B cell (primary cell): ENCODE measurements at regions not wholly inside any gene's neighbourhood (a gene's known extent, or its start where the extent isn't known, plus 50 kb on each side); places are given as distances from the start of the nearest gene placed in this dataset.

Experiments
- ATAC-seq: fragments of 200-7000 bp; cut with Tn5 transposase; one replicate; pipeline ENCODE4 v1.10.0; 2021; ENCODE audit warnings: low read depth, mild to moderate bottlenecking, moderate number of reproducible peaks, moderate library complexity
- CTCF ChIA-PET: fragments of 350-600 bp; sonication (Branson Sonifier 250); formaldehyde crosslinking; loops from one replicate; lab custom pipeline; 2021; ENCODE audit warnings: antibody characterized with exemption, inconsistent platforms; lab: Charles Lee
- POLR2A ChIA-PET: fragments of 350-600 bp; sonication (Branson Sonifier 250); formaldehyde crosslinking; loops from one replicate; lab custom pipeline; 2021; ENCODE audit warnings: antibody characterized with exemption; lab: Charles Lee
- DNase-seq: peaks from one replicate; pipeline ENCODE4 v3.0.0; 2013
- H2AFZ ChIP-seq: 2 replicates; pipeline ENCODE4 v1.6.1; 2012; ENCODE audit warnings: mild to moderate bottlenecking, low read depth, low read length; ENCODE audit not compliant: insufficient read depth, poor library complexity, severe bottlenecking
- H3K27ac ChIP-seq, 2 donors: 1 replicate in 1 of 2; 2 replicates in 1 of 2; pipeline ENCODE4 v1.5.1; 2012 to 2013; ENCODE audit warnings: low read length in 2 of 2, mild to moderate bottlenecking in 2 of 2, moderate library complexity in 1 of 2
- H3K27me3 ChIP-seq, 4 experiments: fragments of 200-600 bp in 1 of 4; sonication (generic) in 1 of 4; replicated peaks in 1 of 4; 1 replicate in 2 of 4; 2 replicates in 2 of 4; pipeline versions ENCODE4 v1.6.1 to v1.7.0; 2013 to 2016; ENCODE audit warnings: low read length in 3 of 4, mild to moderate bottlenecking in 2 of 4, mixed read lengths in 1 of 4, moderate library complexity in 1 of 4; ENCODE audit not compliant: insufficient read depth in 4 of 4, control insufficient read depth in 3 of 4; ENCODE audit errors: control extremely low read depth in 1 of 4
- H3K36me3 ChIP-seq, 2 experiments: replicated peaks in 1 of 2; 1 replicate in 1 of 2; 2 replicates in 1 of 2; pipeline versions ENCODE4 v1.6.1 to v1.7.1; 2013; ENCODE audit warnings: low read length in 1 of 2; ENCODE audit not compliant: insufficient read depth in 2 of 2, control insufficient read depth in 1 of 2; ENCODE audit errors: control extremely low read depth in 1 of 2, extremely low read depth in 1 of 2
- H3K4me1 ChIP-seq, 2 donors: fragments of 200-600 bp in 1 of 2; sonication (generic) in 1 of 2; 1 replicate in 1 of 2; 2 replicates in 1 of 2; pipeline versions ENCODE4 v1.5.1 to v1.6.1; 2013 to 2017; ENCODE audit warnings: low read length in 2 of 2; ENCODE audit not compliant: control insufficient read depth in 2 of 2, insufficient read depth in 2 of 2
- H3K4me2 ChIP-seq: replicated peaks from 2 replicates; pipeline ENCODE3; 2012; ENCODE audit warnings: mild to moderate bottlenecking, low read depth, low read length; ENCODE audit not compliant: poor library complexity, severe bottlenecking
- H3K4me3 ChIP-seq, 5 experiments: fragments of 200-600 bp in 1 of 5; sonication (generic) in 1 of 5; 1 replicate in 3 of 5; 2 replicates in 2 of 5; pipeline versions ENCODE4 v1.5.1 to v1.7.0; 2011 to 2016; ENCODE audit warnings: low read length in 4 of 5, mild to moderate bottlenecking in 4 of 5, low read depth in 2 of 5, control low read depth in 1 of 5, moderate library complexity in 1 of 5; ENCODE audit not compliant: insufficient read depth in 1 of 5; ENCODE audit errors: control extremely low read depth in 1 of 5, extremely low read depth in 1 of 5
- H3K79me2 ChIP-seq: fragments of 200-600 bp; sonication (generic); one replicate; pipeline ENCODE4 v1.6.0; 2016; ENCODE audit warnings: low read length; ENCODE audit not compliant: control insufficient read depth, insufficient read depth
- H3K9ac ChIP-seq: fragments of 200-600 bp; sonication (generic); 2 replicates; pipeline ENCODE4 v1.6.1; 2017; ENCODE audit warnings: mild to moderate bottlenecking, low read length, moderate library complexity
- H3K9me3 ChIP-seq, 3 donors: one replicate each; pipeline versions ENCODE4 v1.6.1 to v1.7.1; 2013; ENCODE audit warnings: low read length in 2 of 3; ENCODE audit not compliant: control insufficient read depth in 2 of 3, insufficient read depth in 1 of 3; ENCODE audit errors: control extremely low read depth in 1 of 3
- H4K20me1 ChIP-seq: 2 replicates; pipeline ENCODE4 v1.6.0; 2012; ENCODE audit warnings: mild to moderate bottlenecking, low read length; ENCODE audit not compliant: insufficient read depth, control insufficient read depth, poor library complexity, severe bottlenecking
- H3K27ac Mint-ChIP-seq: one replicate; pipeline ENCODE4 v1.8.0; 2021; ENCODE audit warnings: mixed read lengths
- H3K27me3 Mint-ChIP-seq: one replicate; pipeline ENCODE4 v1.8.0; 2021; ENCODE audit warnings: mixed read lengths
- H3K4me1 Mint-ChIP-seq: one replicate; pipeline ENCODE4 v1.8.0; 2021; ENCODE audit warnings: mixed read lengths
- H3K4me3 Mint-ChIP-seq: one replicate; pipeline ENCODE4 v1.8.0; 2021; ENCODE audit warnings: mixed read lengths
- H3K9me3 Mint-ChIP-seq: one replicate; pipeline ENCODE4 v1.8.0; 2022; ENCODE audit warnings: mixed read lengths; ENCODE audit not compliant: insufficient read depth
- CTCF ChIP-seq: fragments of 200-600 bp; IDR thresholded peaks from one replicate; pipeline ENCODE4 v1.8.0; 2022; ENCODE audit warnings: antibody characterized with exemption, mild to moderate bottlenecking
- EZH2 ChIP-seq: IDR thresholded peaks from 2 replicates; pipeline ENCODE4 v1.6.1; 2012; ENCODE audit warnings: borderline replicate concordance, low read depth, mild to moderate bottlenecking, moderate library complexity, low read length; ENCODE audit not compliant: insufficient read depth, poor library complexity, severe bottlenecking
- WGBS: methylation state at CpG from one replicate; pipeline ENCODE4 v1.1.5; 2013; ENCODE audit warnings: missing lambda C conversion rate; ENCODE audit not compliant: insufficient coverage; 5-methylcytosine and 5-hydroxymethylcytosine counted together
- intact Hi-C: fragments of 100-400 bp; cut with micrococcal nuclease; formaldehyde crosslinking; loops from one replicate; pipeline ENCODE4 v1.10.0; 2022

GRCh38 chr20:39210341-39211036 is 248.3 kb downstream of the DHX35 start:
- H3K27me3 Mint-ChIP-seq: peaks cover 27% of the 10 kb centered on the region

More at GRCh38 chr20:39210341-39211036, 248.3 kb downstream of the DHX35 start:
- no peak for ATAC-seq
- Mint-ChIP-seq H3K27ac (no peak overlapping the region), H3K4me3 (no peak overlapping the region), H3K4me1 (no peaks in the 10 kb centered on the region), H3K9me3 (no peaks in the 10 kb centered on the region)
- no peak overlapping the region for H3K4me3 ChIP-seq
- no peak for DNase-seq
- H3K9me3 ChIP-seq: no peaks in the 10 kb centered on the region
- no peaks in the 10 kb centered on the region for H3K79me2 ChIP-seq
- no peak overlapping the region for H3K4me2 ChIP-seq
- ChIA-PET POLR2A (no interaction called here), CTCF (no interaction called here)
- H3K36me3 ChIP-seq: no peaks in the 10 kb centered on the region
- intact Hi-C loops: no loop called here
- no peaks in the 10 kb centered on the region for H4K20me1 ChIP-seq
- no peak overlapping the region for H3K27ac ChIP-seq
- WGBS: 83% methylated on average over 11 of the region's 11 CpGs
- H2AFZ ChIP-seq: no peak overlapping the region
- TF ChIP-seq CTCF: no peak
- no peak for TF ChIP-seq EZH2
- H3K4me1 ChIP-seq: no peaks in the 10 kb centered on the region
- H3K27me3 ChIP-seq: no peaks in the 10 kb centered on the region
- H3K9ac ChIP-seq: no peak overlapping the region
